ENCODE measurements at regions not wholly inside any gene's neighbourhood (a gene's known extent, or its start where the extent isn't known, plus 50 kb on each side); places are given as distances from the start of the nearest gene placed in this dataset.

- no peaks in the 10 kb centered on the region for H3K9me3 Mint-ChIP-seq
- peaks cover 3% of the 10 kb centered on the region for H3K4me1 Mint-ChIP-seq
- H3K4me3 Mint-ChIP-seq, result no peak overlapping the region
- no peak overlapping the region for H3K27ac Mint-ChIP-seq
- H3K36me3 Mint-ChIP-seq (ENCODE audit: low read depth), result no peaks in the 10 kb centered on the region
- H3K27me3 Mint-ChIP-seq (ENCODE audit: low read depth), result no peaks in the 10 kb centered on the region
- TF ChIP-seq CTCF (IDR thresholded peaks at IDR 0.05; ENCODE audit: unreplicated experiment in 3 of 3), result no peak
Observed at GRCh38 chr12:83386527-83387264, 700.0 kb downstream of the TMTC2 start.

- Mint-ChIP-seq H3K36me3 (ENCODE audit: low read depth) (no peaks in the 10 kb centered on the region), H3K4me1 (no peaks in the 10 kb centered on the region), H3K27me3 (ENCODE audit: low read depth) (no peaks in the 10 kb centered on the region), H3K9me3 (peaks cover 4% of the 10 kb centered on the region), H3K4me3 (no peak overlapping the region), H3K27ac (no peak overlapping the region)
- TF ChIP-seq CTCF (IDR thresholded peaks at IDR 0.05; ENCODE audit: unreplicated experiment in 3 of 3), result no peak
Observed at GRCh38 chr12:83378186-83378727, 691.6 kb downstream of the TMTC2 start.

GRCh38 chr12:83365317-83365716, 678.6 kb downstream of the TMTC2 start:
- Mint-ChIP-seq H3K4me1 (peaks cover 9% of the 10 kb centered on the region), H3K36me3 (ENCODE audit: low read depth) (no peaks in the 10 kb centered on the region), H3K4me3 (no peak overlapping the region), H3K27ac (no peak overlapping the region), H3K27me3 (ENCODE audit: low read depth) (no peaks in the 10 kb centered on the region), H3K9me3 (no peaks in the 10 kb centered on the region)
- no peak for TF ChIP-seq CTCF (IDR thresholded peaks at IDR 0.05; ENCODE audit: unreplicated experiment in 3 of 3)

GRCh38 chr12:83361475-83361874, 674.8 kb downstream of the TMTC2 start:
- no peaks in the 10 kb centered on the region for H3K27me3 Mint-ChIP-seq (ENCODE audit: low read depth)
- H3K36me3 Mint-ChIP-seq (ENCODE audit: low read depth), result no peaks in the 10 kb centered on the region
- H3K4me1 Mint-ChIP-seq, result no peaks in the 10 kb centered on the region
- TF ChIP-seq CTCF (IDR thresholded peaks at IDR 0.05; ENCODE audit: unreplicated experiment in 3 of 3), result no peak
- H3K4me3 Mint-ChIP-seq, result no peak overlapping the region
- H3K27ac Mint-ChIP-seq, result no peak overlapping the region
- H3K9me3 Mint-ChIP-seq, result no peaks in the 10 kb centered on the region

- no peak for TF ChIP-seq CTCF (IDR thresholded peaks at IDR 0.05; ENCODE audit: unreplicated experiment in 3 of 3)
- Mint-ChIP-seq H3K27me3 (ENCODE audit: low read depth) (no peaks in the 10 kb centered on the region), H3K36me3 (ENCODE audit: low read depth) (no peaks in the 10 kb centered on the region), H3K9me3 (no peaks in the 10 kb centered on the region), H3K4me3 (no peak overlapping the region), H3K27ac (no peak overlapping the region), H3K4me1 (no peaks in the 10 kb centered on the region)
Observed at GRCh38 chr12:83361071-83361470, 674.4 kb downstream of the TMTC2 start.
